HG03196 (cell line): ENCODE measurements at regions not wholly inside any gene's neighbourhood (a gene's known extent, or its start where the extent isn't known, plus 50 kb on each side); places are given as distances from the start of the nearest gene placed in this dataset.

Experiments
- ATAC-seq: cut with Tn5 transposase; IDR thresholded peaks from one replicate; pipeline ENCODE4 v1.9.1; 2021; ENCODE audit not compliant: unreplicated experiment

GRCh38 chr5:89996890-89997289 lies 412.7 kb downstream of the CETN3 start:
- no peak for ATAC-seq

- ATAC-seq = no peak
These were observed 413.2 kb downstream of the CETN3 start for GRCh38 chr5:89996335-89996734.

- no peak for ATAC-seq
These were observed 415.3 kb downstream of the CETN3 start for GRCh38 chr5:89994266-89994665.

- ATAC-seq = no peak
These were observed 417.4 kb downstream of the CETN3 start for GRCh38 chr5:89992201-89992600.

- ATAC-seq = no peak
These were observed 418.0 kb downstream of the CETN3 start for GRCh38 chr5:89991592-89991991.

- no peak for ATAC-seq
These were observed 419.8 kb downstream of the CETN3 start for GRCh38 chr5:89989776-89990175.

DNA sequence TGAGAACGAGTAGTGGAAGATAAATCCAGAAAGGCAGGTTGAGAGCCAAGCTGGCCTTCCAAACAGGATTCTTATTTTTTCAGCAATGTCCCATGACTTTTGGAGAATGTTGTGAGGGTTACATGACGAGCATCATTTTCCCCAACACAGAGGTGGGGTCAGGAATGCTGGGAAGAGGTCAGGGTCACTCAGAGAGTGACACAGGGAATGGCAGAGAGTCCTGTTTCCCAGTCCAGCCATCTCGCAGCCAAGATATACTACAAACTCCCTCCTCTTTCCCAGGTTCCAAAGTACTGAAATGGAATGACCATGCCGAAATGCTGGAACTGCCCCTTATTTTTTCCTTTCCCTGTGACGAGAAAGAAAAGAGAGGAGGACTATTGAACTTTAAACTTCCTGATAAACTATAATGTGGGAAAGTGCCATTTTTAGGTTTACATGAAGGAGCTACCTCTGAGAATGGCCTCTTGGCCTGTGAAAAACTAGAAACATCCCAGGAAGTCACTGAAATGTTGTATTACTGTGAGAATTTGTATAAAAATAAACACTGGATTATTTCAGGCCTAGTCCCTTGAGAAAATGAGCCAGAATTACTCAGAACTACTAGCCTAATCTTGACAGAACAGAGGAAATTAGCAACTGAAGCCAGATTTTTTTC lies 420.4 kb downstream of the CETN3 start:
- no peak for ATAC-seq

DNA sequence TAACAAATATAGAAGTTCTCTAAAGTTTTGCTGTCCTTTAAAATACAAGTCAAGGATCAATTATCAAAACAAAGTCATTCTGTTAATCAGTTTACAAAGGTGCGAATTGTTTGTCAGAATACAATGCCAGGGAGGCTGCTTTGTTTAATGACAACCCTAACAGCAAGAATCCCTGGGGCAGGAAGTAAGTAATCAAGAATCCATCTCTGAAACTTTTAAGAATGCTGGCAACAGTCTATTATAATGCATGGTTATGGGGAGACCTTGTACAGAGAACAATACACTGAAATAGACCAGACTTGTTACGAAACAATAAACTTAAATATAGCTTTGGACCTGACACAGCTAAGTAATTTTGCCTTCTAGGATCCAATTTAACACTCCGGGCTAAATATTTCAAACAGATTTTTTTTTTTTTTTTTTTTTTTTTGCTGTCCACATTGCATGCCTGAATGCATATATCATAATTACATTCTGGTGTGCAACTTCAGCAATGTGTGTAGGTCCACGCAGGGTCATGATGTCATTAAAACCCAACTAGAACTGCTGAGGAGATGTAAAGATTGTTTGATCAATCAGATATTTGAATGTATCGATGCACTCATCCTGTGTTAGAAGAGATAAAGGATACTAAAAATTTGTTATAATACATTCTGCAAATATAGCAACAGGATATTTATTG lies 421.3 kb downstream of the CETN3 start:
- ATAC-seq = no peak

DNA sequence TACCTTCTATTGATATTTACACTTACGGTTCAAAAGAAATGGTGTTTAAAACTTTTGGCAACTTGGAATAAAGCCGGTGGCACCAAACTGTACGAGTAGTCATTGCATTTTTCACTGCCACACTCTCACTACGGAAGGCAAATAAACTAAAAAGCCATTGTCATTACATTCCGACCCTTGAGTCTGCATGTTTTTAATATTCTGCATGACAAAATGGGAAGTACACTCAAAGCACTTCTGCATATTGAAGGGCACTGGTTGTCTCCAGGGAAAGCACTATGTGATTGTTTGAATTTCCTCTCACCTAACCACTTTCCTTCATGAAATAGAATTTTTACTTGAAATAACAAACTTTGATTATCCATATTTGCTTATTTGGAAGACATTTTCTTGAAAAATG lies 426.3 kb downstream of the CETN3 start:
- ATAC-seq = no peak

- no peak for ATAC-seq
These were observed 427.4 kb downstream of the CETN3 start for GRCh38 chr5:89981878-89982773.

- no peak for ATAC-seq
These were observed 428.5 kb downstream of the CETN3 start for GRCh38 chr5:89981021-89981420.

- ATAC-seq = no peak
These were observed 436.0 kb downstream of the CETN3 start for GRCh38 chr5:89973516-89973915.

DNA sequence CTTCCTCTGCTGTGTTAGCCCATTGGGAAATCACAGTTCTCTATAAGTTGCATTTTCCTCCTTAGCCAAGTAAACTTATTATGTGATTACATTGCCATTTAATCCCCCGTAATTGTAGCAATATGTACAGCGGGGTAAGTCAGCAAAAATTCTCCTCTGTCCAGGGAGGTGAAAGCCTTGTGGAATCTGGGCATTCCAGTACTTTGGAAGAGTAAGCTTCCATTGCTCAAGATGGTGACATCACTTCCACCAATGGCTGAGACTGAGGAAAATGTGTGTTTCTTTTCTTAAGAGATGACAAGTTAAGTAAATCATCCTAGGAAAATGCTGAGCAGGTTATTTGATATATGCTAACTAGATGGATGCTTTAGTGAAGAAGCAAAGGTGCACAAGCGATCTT lies 436.7 kb downstream of the CETN3 start:
- no peak for ATAC-seq

DNA sequence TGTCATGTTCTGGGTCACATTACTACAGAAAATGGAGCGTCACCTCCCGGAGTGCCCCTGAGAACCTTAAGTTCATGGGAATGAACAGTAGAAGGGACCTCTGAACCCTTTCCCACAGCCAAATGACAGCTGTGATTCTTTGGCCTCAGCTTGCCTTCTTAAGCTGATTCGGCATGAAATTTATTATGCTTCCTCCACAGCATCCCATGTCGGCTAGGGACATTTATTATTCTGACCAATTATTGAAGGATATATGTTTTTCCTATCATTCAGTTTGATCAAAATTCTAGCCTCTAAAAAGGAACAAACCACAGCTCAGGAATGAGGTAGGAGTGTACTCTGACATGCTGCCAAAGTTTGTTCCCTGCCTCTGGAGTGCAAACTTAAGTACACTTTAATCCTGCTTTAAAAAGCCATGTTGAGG lies 440.6 kb downstream of the CETN3 start:
- ATAC-seq = no peak

- ATAC-seq = no peak
These were observed 441.6 kb downstream of the CETN3 start for GRCh38 chr5:89967771-89968444.

DNA sequence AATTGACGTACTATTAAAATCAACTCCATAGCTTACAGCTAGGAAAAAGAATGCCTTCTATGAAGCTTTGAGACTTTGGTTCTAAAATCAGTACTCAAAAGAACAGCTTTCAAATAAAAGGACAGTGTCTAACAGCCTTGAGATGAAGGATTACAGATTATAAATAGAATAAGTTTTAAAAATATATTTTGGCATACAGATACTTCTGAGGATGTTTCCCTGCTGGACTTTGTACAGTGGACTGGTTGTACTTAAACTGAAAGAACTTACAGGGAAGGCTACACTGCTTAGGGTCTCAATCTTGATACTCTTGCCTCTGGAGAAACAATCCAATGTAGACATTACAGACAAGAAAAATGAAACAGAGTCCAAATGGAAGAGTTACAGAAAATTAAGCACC lies 452.7 kb downstream of the CETN3 start:
- ATAC-seq = no peak

DNA sequence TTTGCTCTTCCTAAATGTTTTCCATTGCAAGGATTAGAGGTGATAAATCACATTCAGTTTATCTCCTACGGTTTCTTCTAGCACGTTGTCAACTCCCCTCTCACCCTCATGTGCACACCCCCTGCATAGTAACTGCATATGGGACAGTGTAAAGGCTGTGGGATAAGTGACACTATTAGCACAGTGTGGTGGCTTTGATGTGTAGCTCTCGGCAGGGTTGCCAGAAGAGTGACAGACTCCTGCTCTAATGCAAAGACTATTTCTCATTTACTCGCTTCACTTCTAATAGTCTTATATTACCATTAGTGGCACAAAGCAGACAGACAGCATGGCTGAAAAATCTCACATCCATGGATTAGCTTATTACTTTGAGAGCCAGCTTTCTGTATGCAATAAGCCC lies 454.6 kb downstream of the CETN3 start:
- ATAC-seq = no peak

GRCh38 chr5:89951876-89952275 lies 457.7 kb downstream of the CETN3 start:
- ATAC-seq = no peak

DNA sequence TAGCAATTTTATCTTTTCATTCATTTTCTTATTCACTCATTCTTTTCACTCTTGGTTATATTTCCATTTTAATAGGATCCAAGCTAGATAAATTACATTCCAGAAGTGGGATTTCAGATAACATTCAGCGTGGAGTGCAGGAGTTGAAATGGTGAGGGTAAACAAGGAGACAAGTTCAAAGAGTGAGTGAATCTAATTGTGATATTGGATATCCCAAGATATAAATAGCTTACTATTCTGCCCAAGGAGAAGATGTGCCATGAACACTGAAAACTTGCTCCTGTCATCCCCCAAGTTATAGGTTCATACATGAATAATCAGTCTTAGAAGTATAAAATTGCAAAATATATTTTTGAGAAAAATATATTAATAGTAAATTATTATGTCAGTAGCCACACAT lies 459.3 kb downstream of the CETN3 start:
- ATAC-seq = no peak

GRCh38 chr5:89948977-89949376 lies 460.6 kb downstream of the CETN3 start:
- ATAC-seq = no peak

GRCh38 chr5:89946916-89947315 lies 462.6 kb downstream of the CETN3 start:
- ATAC-seq = no peak
